Activated CD8-positive, alpha-beta memory T cell treated with anti-CD3 and anti-CD28 coated beads for 24 hours (primary cell): ENCODE measurements at regions not wholly inside any gene's neighbourhood (a gene's known extent, or its start where the extent isn't known, plus 50 kb on each side); places are given as distances from the start of the nearest gene placed in this dataset.

Experiments used
- DNase-seq: peaks from one replicate; pipeline ENCODE4 v3.0.0-alpha.2; 2020

- DNase-seq = no peak
Observed at GRCh38 chr6:4613795-4614194, 162.4 kb upstream of the CDYL start.

GRCh38 chr6:4613381-4613780 is 162.8 kb upstream of the CDYL start:
- no peak for DNase-seq

GRCh38 chr6:4612636-4613171 is 163.5 kb upstream of the CDYL start:
- DNase-seq = no peak

- DNase-seq = no peak
Observed at GRCh38 chr6:4611429-4612129, 164.6 kb upstream of the CDYL start.

- no peak for DNase-seq
Observed at GRCh38 chr6:4610256-4610655, 165.9 kb upstream of the CDYL start.

GRCh38 chr6:4608361-4609115 is 167.7 kb upstream of the CDYL start:
- no peak for DNase-seq

GRCh38 chr6:4607793-4608192 is 168.4 kb upstream of the CDYL start:
- no peak for DNase-seq

GRCh38 chr6:4606821-4607704 is 169.1 kb upstream of the CDYL start:
- DNase-seq = no peak

- DNase-seq = no peak
Observed at GRCh38 chr6:4606016-4606415, 170.2 kb upstream of the CDYL start.

GRCh38 chr6:4603856-4604369 is 172.3 kb upstream of the CDYL start:
- no peak for DNase-seq

GRCh38 chr6:4603291-4603690 is 172.9 kb upstream of the CDYL start:
- no peak for DNase-seq

GRCh38 chr6:4599924-4600323 is 176.3 kb upstream of the CDYL start:
- DNase-seq = no peak

- no peak for DNase-seq
Observed at GRCh38 chr6:4598384-4598995, 177.7 kb upstream of the CDYL start.

- DNase-seq = no peak
Observed at GRCh38 chr6:4593951-4594350, 182.3 kb upstream of the CDYL start.

GRCh38 chr6:4592026-4592425 is 184.2 kb upstream of the CDYL start:
- DNase-seq = no peak

GRCh38 chr6:4591218-4591617 is 185.0 kb upstream of the CDYL start:
- DNase-seq = no peak

GRCh38 chr6:4589295-4589694 is 186.9 kb upstream of the CDYL start:
- no peak for DNase-seq

GRCh38 chr6:4588581-4588980 is 187.6 kb upstream of the CDYL start:
- no peak for DNase-seq

- no peak for DNase-seq
Observed at GRCh38 chr6:4588163-4588562, 188.0 kb upstream of the CDYL start.

- no peak for DNase-seq
Observed at GRCh38 chr6:4587171-4587570, 189.0 kb upstream of the CDYL start.

GRCh38 chr6:4586469-4586859 is 189.7 kb upstream of the CDYL start:
- DNase-seq = no peak

- no peak for DNase-seq
Observed at GRCh38 chr6:4585682-4586468, 190.3 kb upstream of the CDYL start.
